ENCODE measurements at regions not wholly inside any gene's neighbourhood (a gene's known extent, or its start where the extent isn't known, plus 50 kb on each side); places are given as distances from the start of the nearest gene placed in this dataset.

DNA sequence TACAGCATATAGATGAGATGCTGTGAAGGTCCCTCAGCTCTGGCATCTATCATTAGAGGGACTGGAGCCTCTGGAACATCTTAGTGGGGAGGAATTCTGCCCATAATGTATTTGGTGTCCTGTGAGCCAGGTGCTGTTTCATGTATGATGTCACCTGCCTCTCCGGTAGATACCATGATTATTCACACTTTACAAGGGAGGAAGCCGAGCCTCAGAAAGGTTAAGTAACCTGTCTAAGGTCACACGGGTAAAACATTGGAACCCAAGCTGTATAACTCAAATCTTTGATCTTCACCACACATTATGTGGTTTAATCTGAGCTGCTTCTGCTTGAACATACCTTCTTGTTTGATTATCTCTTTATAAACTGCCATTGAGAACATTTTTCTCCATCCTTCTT is 442.8 kb downstream of the BCOR start:
- in situ Hi-C loops (cut with HindIII; ENCODE audit: low sequenced_read_pairs), result no loop called here
- H3K4me3 ChIP-seq (ENCODE audit: low read depth, low read length), result no peak overlapping the region
- TF ChIP-seq CTCF (IDR thresholded peaks at IDR 0.05; ENCODE audit: low read depth, low read length), result no peak
- no peak for DNase-seq (ENCODE audit: low read depth, low spot score)

- no peak for DNase-seq (ENCODE audit: low read depth, low spot score)
- H3K4me3 ChIP-seq (ENCODE audit: low read depth, low read length), result no peak overlapping the region
- no peak for TF ChIP-seq CTCF (IDR thresholded peaks at IDR 0.05; ENCODE audit: low read depth, low read length)
- in situ Hi-C loops (cut with HindIII; ENCODE audit: low sequenced_read_pairs), result no loop called here
Measured at GRCh38 chrX:39661116-39661907, 436.4 kb downstream of the BCOR start.

- no peak overlapping the region for H3K4me3 ChIP-seq (ENCODE audit: low read depth, low read length)
- in situ Hi-C loops (cut with HindIII; ENCODE audit: low sequenced_read_pairs), result no loop called here
- TF ChIP-seq CTCF (IDR thresholded peaks at IDR 0.05; ENCODE audit: low read depth, low read length), result no peak
- DNase-seq (ENCODE audit: low read depth, low spot score), result peak; percentile 12
Measured at GRCh38 chrX:39665830-39666518, 431.8 kb downstream of the BCOR start.

DNA sequence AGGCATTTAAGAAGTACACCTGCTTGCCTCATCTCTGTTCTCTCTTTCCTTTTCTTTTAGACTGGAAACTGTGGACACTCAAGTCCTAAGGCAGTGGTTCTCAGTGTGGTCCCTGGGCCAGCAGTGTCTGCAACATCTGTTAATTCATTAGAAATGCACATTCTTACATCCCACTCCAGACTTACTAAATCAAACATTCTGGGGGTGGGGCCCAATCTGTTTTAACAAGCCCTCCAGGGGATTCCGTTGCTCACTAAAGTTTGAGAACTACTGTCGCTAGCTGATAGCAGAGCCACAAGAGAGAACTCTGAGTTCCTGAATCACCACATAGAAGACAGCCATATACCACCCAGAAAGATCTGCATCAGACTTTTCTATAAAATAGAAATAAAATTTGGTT is 430.6 kb downstream of the BCOR start:
- no peak for DNase-seq (ENCODE audit: low read depth, low spot score)
- H3K4me3 ChIP-seq (ENCODE audit: low read depth, low read length), result no peak overlapping the region
- in situ Hi-C loops (cut with HindIII; ENCODE audit: low sequenced_read_pairs), result no loop called here
- no peak for TF ChIP-seq CTCF (IDR thresholded peaks at IDR 0.05; ENCODE audit: low read depth, low read length)

- DNase-seq (ENCODE audit: low read depth, low spot score), result no peak
- TF ChIP-seq CTCF (IDR thresholded peaks at IDR 0.05; ENCODE audit: low read depth, low read length), result no peak
- in situ Hi-C loops (cut with HindIII; ENCODE audit: low sequenced_read_pairs), result no loop called here
- H3K4me3 ChIP-seq (ENCODE audit: low read depth, low read length), result no peak overlapping the region
Measured at GRCh38 chrX:39667736-39668482, 429.8 kb downstream of the BCOR start.

DNA sequence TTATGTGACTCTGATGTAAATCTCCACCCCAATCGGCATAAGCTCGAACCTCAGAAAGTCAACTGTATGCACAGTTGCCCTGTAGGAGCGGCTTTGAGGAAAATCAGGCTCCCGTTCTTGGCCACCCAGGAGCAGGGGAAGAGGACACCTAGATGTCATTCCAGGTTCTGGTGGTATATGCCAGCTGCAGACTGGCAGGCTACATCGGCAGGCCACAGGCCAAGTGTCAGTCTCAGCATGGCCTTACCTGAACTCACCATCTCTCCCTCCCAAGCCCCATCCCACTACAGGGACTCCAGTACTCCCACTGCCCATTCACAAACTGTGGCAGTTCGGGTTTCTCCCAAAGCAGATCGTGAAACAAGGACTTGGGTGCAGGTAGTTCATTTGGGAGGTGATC is 428.1 kb downstream of the BCOR start:
- no peak for DNase-seq (ENCODE audit: low read depth, low spot score)
- in situ Hi-C loops (cut with HindIII; ENCODE audit: low sequenced_read_pairs), result no loop called here
- no peak for TF ChIP-seq CTCF (IDR thresholded peaks at IDR 0.05; ENCODE audit: low read depth, low read length)
- H3K4me3 ChIP-seq (ENCODE audit: low read depth, low read length), result no peak overlapping the region
